Bronchial epithelial cell (primary cell): ENCODE measurements at regions not wholly inside any gene's neighbourhood (a gene's known extent, or its start where the extent isn't known, plus 50 kb on each side); places are given as distances from the start of the nearest gene placed in this dataset.
"Not testable (repeated sequence)": the region's sequence is repeated elsewhere in the genome, so short reads cannot be mapped to it uniquely, and the experiment has no call there.

Source experiments
- DNase-seq: peaks from one replicate; pipeline ENCODE4 v3.0.0-alpha.2; 2010; ENCODE audit warnings: low read depth
- FAIRE-seq: peaks from 2 replicates; lab custom pipeline; 2011; peaks lifted over from hg19 to GRCh38; lab: Jason Lieb, UNC
- H3K27me3 ChIP-seq: 2 replicates; pipeline ENCODE4 v1.5.1; 2011; ENCODE audit warnings: low read length; ENCODE audit not compliant: control insufficient read depth, insufficient read depth
- H3K36me3 ChIP-seq: 2 replicates; pipeline ENCODE4 v1.5.1; 2011; ENCODE audit warnings: low read length; ENCODE audit not compliant: control insufficient read depth, insufficient read depth
- H3K4me3 ChIP-seq: 2 replicates; pipeline ENCODE4 v1.5.1; 2011; ENCODE audit warnings: mild to moderate bottlenecking, low read depth, low read length, control low read depth
- CTCF ChIP-seq: IDR thresholded peaks from 2 replicates; pipeline ENCODE4 v1.5.1; 2011; ENCODE audit warnings: mild to moderate bottlenecking, moderate library complexity, low read length, control low read depth, inconsistent platforms; ENCODE audit not compliant: insufficient read depth, severe bottlenecking

- no peaks in the 10 kb centered on the region for H3K36me3 ChIP-seq
- no peak for FAIRE-seq
- DNase-seq = no peak
- no peak overlapping the region for H3K4me3 ChIP-seq
- no peaks in the 10 kb centered on the region for H3K27me3 ChIP-seq
- no peak for TF ChIP-seq CTCF
Observed at GRCh38 chr2:59168766-59169165, 927.6 kb upstream of the FANCL start.

GRCh38 chr2:59167514-59167913 is 926.4 kb upstream of the FANCL start:
- TF ChIP-seq CTCF = no peak
- H3K4me3 ChIP-seq = no peak overlapping the region
- H3K36me3 ChIP-seq = no peaks in the 10 kb centered on the region
- no peaks in the 10 kb centered on the region for H3K27me3 ChIP-seq
- DNase-seq = no peak
- FAIRE-seq = no peak

GRCh38 chr2:59157908-59158307 is 916.8 kb upstream of the FANCL start:
- not testable (repeated sequence) for H3K27me3 ChIP-seq, FAIRE-seq, H3K36me3 ChIP-seq, DNase-seq, H3K4me3 ChIP-seq

- TF ChIP-seq CTCF = no peak
- FAIRE-seq (no peak), DNase-seq (no peak)
- Histone ChIP-seq H3K27me3 (no peaks in the 10 kb centered on the region), H3K36me3 (no peaks in the 10 kb centered on the region), H3K4me3 (no peak overlapping the region)
Observed at GRCh38 chr2:59151805-59152204, 910.7 kb upstream of the FANCL start.

GRCh38 chr2:59150217-59150849 is 909.2 kb upstream of the FANCL start:
- DNase-seq (peak; percentile 48), FAIRE-seq (no peak)
- no peak overlapping the region for H3K4me3 ChIP-seq
- no peaks in the 10 kb centered on the region for H3K27me3 ChIP-seq
- TF ChIP-seq CTCF = no peak
- H3K36me3 ChIP-seq = no peaks in the 10 kb centered on the region

GRCh38 chr2:59149271-59149670 is 908.1 kb upstream of the FANCL start:
- TF ChIP-seq CTCF = no peak
- DNase-seq = no peak
- no peak overlapping the region for H3K4me3 ChIP-seq
- no peaks in the 10 kb centered on the region for H3K27me3 ChIP-seq
- H3K36me3 ChIP-seq = no peaks in the 10 kb centered on the region
- no peak for FAIRE-seq
